ENCODE measurements at regions not wholly inside any gene's neighbourhood (a gene's known extent, or its start where the extent isn't known, plus 50 kb on each side); places are given as distances from the start of the nearest gene placed in this dataset.

DNA sequence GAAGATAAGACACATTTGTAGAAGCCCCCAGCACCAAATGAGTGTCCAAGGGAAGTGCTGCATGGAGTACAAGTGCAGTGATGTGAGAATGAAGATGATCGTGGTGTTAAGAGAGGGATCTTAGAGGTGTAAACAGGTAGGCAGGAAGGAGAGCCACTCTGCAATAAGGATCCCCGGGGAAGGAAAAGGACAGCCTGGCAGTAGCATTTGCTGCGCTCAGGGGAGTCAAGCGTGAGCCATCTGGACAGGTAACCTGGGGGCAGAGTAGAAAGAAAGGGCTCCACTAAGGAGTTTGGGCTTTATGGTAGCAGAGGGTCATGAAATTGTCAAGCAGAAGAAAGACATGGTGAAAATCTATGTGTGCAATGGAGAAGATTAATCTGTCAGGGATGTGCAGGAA is 587.2 kb downstream of the BUD13 start:
- TF ChIP-seq, protein P1, sequence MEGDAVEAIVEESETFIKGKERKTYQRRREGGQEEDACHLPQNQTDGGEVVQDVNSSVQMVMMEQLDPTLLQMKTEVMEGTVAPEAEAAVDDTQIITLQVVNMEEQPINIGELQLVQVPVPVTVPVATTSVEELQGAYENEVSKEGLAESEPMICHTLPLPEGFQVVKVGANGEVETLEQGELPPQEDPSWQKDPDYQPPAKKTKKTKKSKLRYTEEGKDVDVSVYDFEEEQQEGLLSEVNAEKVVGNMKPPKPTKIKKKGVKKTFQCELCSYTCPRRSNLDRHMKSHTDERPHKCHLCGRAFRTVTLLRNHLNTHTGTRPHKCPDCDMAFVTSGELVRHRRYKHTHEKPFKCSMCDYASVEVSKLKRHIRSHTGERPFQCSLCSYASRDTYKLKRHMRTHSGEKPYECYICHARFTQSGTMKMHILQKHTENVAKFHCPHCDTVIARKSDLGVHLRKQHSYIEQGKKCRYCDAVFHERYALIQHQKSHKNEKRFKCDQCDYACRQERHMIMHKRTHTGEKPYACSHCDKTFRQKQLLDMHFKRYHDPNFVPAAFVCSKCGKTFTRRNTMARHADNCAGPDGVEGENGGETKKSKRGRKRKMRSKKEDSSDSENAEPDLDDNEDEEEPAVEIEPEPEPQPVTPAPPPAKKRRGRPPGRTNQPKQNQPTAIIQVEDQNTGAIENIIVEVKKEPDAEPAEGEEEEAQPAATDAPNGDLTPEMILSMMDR (conservative IDR thresholded peaks at IDR 0.05 in 1 of 2, IDR thresholded peaks at IDR 0.05 in 1 of 2; ENCODE audit: low read depth in 1 of 2, low read length in 2 of 2) = no peak
- no peak for TF ChIP-seq EZH2 (IDR thresholded peaks at IDR 0.05; ENCODE audit: low read length, missing control alignments)
